ENCODE measurements at regions not wholly inside any gene's neighbourhood (a gene's known extent, or its start where the extent isn't known, plus 50 kb on each side); places are given as distances from the start of the nearest gene placed in this dataset.

- TF ChIP-seq, protein P1, sequence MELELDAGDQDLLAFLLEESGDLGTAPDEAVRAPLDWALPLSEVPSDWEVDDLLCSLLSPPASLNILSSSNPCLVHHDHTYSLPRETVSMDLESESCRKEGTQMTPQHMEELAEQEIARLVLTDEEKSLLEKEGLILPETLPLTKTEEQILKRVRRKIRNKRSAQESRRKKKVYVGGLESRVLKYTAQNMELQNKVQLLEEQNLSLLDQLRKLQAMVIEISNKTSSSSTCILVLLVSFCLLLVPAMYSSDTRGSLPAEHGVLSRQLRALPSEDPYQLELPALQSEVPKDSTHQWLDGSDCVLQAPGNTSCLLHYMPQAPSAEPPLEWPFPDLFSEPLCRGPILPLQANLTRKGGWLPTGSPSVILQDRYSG (CRISPR knock-in tag; IDR thresholded peaks at IDR 0.05), result no peak
- TF ChIP-seq HIC2 (CRISPR knock-in tag; IDR thresholded peaks at IDR 0.05; ENCODE audit: low read depth), result no peak
- no peak for TF ChIP-seq ZNF629 (CRISPR knock-in tag; conservative IDR thresholded peaks at IDR 0.05)
- no peak for TF ChIP-seq NFE2 (CRISPR knock-in tag; IDR thresholded peaks at IDR 0.05)
Observed at GRCh38 chr2:193843675-193844074, 1648.9 kb upstream of the TMEFF2 start (continued).

- DNase-seq (ENCODE audit: low spot score), result no peak
- no peak for ATAC-seq
- Histone ChIP-seq H3K9ac (ENCODE audit: insufficient read depth, low read depth, low read length) (no peak overlapping the region), H3K4me1 (ENCODE audit: insufficient read depth, low read length) (no peaks in the 10 kb centered on the region), H4K20me1 (ENCODE audit: insufficient read depth, low read length) (no peaks in the 10 kb centered on the region), H3K9me3 (ENCODE audit: low read length) (no peaks in the 10 kb centered on the region), H3K4me2 (ENCODE audit: low read depth, low read length) (no peak overlapping the region), H3K79me2 (ENCODE audit: insufficient read depth, low read length) (no peaks in the 10 kb centered on the region), H2AFZ (ENCODE audit: low read length) (no peak overlapping the region), H3K36me3 (replicated peaks in 1 of 2; ENCODE audit: control insufficient read depth in 1 of 2, insufficient read depth in 2 of 2, low read length in 2 of 2) (no peaks in the 10 kb centered on the region), H3K4me3 (replicated peaks in 1 of 3; ENCODE audit: insufficient read depth in 1 of 3, low read depth in 2 of 3, low read length in 3 of 3) (no peak overlapping the region), H3K27ac (ENCODE audit: extremely low read length, insufficient read depth, low read length) (no peak overlapping the region), H3K27me3 (ENCODE audit: control insufficient read depth in 1 of 2, insufficient read depth in 2 of 2, low read length in 2 of 2) (no peaks in the 10 kb centered on the region)
- CTCF ChIA-PET (ENCODE audit: low intra/inter-chr PET ratio, low total read pairs), result no interaction called here
- no peak for FAIRE-seq
- intact Hi-C loops (cut with micrococcal nuclease; ENCODE audit: unreplicated experiment) (no loop called here), in situ Hi-C loops (cut with HindIII; ENCODE audit: extremely low pct_ligation_motif_present, low pct_unique_long_range_greater_than_20kb) (no loop called here)
- POLR2A ChIA-PET, result no interaction called here
- BruUV-seq (replicated peaks), result no TSS peak
- WGBS (ENCODE audit: low lambda C conversion rate), result 6% methylated on average over 3 of the region's 3 CpGs
- TF ChIP-seq RELA (CRISPR knock-in tag; IDR thresholded peaks at IDR 0.05) (no peak), ZNF329 (CRISPR knock-in tag; IDR thresholded peaks at IDR 0.05; ENCODE audit: low read depth) (no peak), FOXO1 (CRISPR knock-in tag; IDR thresholded peaks at IDR 0.05) (no peak), AHR (CRISPR knock-in tag; IDR thresholded peaks at IDR 0.05) (no peak), EHMT2 (IDR thresholded peaks at IDR 0.05; ENCODE audit: borderline replicate concordance, low read depth, low read length) (no peak), ATF7-NPFF (CRISPR knock-in tag; IDR thresholded peaks at IDR 0.05; ENCODE audit: low read depth) (no peak), ZKSCAN5 (CRISPR knock-in tag; IDR thresholded peaks at IDR 0.05) (no peak), ZNF589 (CRISPR knock-in tag; conservative IDR thresholded peaks at IDR 0.05) (no peak), TAF1 (CRISPR knock-in tag; IDR thresholded peaks at IDR 0.05) (no peak), PAF1 (CRISPR knock-in tag; IDR thresholded peaks at IDR 0.05) (no peak)
- TF ChIP-seq, protein P2, sequence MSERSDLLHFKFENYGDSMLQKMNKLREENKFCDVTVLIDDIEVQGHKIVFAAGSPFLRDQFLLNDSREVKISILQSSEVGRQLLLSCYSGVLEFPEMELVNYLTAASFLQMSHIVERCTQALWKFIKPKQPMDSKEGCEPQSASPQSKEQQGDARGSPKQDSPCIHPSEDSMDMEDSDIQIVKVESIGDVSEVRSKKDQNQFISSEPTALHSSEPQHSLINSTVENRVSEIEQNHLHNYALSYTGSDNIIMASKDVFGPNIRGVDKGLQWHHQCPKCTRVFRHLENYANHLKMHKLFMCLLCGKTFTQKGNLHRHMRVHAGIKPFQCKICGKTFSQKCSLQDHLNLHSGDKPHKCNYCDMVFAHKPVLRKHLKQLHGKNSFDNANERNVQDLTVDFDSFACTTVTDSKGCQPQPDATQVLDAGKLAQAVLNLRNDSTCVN (CRISPR knock-in tag; IDR thresholded peaks at IDR 0.05; ENCODE audit: borderline replicate concordance), result no peak
- TF ChIP-seq, protein P3, sequence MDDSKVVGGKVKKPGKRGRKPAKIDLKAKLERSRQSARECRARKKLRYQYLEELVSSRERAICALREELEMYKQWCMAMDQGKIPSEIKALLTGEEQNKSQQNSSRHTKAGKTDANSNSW (CRISPR knock-in tag; IDR thresholded peaks at IDR 0.05; ENCODE audit: borderline replicate concordance), result no peak
Observed at GRCh38 chr2:193841384-193842150, 1646.8 kb upstream of the TMEFF2 start.
